GM21528 (cell line): ENCODE measurements at regions not wholly inside any gene's neighbourhood (a gene's known extent, or its start where the extent isn't known, plus 50 kb on each side); places are given as distances from the start of the nearest gene placed in this dataset.

Experiments
- ATAC-seq: cut with Tn5 transposase; IDR thresholded peaks from one replicate; pipeline ENCODE4 v1.9.1; 2021; ENCODE audit warnings: mild to moderate bottlenecking, moderate library complexity; ENCODE audit not compliant: unreplicated experiment, low FRiP score

DNA sequence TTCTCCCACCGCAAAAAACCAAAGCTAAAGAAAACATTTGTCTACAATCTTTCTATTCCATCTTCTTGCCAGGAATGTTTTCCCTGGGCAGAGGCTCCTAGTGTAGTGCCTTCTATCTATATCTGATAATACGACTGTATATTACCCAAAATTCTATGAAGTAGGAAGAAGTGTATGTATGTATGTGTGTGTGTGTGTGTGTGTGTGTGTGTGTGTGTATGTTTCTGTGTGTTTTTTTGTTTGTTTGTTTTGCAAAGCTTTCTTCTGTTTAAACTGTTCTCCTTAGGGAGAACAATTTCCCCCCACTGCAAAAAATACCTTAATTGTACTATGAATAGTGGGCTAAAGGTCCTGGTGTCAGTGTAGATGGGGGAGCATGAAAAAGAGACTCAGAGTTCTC is 312.6 kb upstream of the CITED2 start:
- ATAC-seq, result no peak

DNA sequence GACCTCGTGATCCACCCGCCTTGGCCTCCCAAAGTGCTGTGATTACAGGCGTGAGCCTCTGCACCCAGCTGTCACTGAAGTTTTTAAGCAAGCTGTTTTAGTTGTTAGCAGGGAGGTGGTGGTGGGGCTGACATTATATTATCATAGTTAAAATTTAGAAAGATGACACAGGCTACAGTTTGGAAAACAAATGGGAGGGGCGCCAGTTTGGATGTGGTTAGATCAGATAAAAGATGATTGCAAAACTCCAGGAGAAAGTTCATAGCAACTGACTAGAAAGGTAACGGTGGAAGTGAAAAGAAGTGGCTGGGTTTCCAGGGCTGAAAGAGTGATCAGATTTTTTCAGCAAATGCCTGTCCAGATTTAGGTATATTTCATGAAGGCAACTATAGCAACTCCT is 311.9 kb upstream of the CITED2 start:
- no peak for ATAC-seq

DNA sequence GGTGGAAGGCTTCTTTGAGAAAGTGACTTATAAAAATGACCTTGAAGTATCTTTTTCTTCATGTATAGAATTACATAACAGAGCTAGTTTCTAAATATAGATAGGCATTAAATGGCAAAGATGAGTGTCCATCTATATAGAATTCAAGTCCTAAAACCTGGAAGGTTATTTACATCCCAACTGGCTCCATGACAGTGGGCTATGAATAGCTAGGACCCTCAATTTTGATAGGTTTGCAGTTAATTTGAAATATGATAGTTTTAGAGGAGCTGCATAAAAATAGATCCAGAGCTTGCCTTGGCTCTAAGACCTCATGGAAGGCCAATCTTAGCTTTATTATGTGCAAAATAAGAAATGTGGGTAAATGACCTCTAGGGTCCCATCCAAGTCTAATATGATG is 310.6 kb upstream of the CITED2 start:
- no peak for ATAC-seq

DNA sequence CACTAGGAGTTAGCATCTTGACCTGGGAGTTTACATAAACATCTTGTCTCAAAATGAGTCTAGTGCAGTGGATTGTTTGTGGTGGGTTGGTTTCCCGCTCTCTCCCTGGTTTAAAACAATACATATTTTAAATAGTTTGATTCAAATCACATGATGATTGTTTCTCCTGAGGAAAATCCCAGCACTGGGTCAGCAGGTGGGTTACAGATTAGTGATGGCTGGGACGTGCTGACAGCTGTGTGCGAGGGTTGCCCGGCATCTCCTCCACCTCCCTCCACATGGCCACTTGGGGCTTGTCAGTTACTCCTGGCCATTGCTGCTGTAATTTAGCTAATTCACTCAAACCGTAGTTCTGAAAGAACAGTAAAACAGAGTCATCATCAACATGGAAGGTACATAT is 306.4 kb upstream of the CITED2 start:
- ATAC-seq, result no peak

DNA sequence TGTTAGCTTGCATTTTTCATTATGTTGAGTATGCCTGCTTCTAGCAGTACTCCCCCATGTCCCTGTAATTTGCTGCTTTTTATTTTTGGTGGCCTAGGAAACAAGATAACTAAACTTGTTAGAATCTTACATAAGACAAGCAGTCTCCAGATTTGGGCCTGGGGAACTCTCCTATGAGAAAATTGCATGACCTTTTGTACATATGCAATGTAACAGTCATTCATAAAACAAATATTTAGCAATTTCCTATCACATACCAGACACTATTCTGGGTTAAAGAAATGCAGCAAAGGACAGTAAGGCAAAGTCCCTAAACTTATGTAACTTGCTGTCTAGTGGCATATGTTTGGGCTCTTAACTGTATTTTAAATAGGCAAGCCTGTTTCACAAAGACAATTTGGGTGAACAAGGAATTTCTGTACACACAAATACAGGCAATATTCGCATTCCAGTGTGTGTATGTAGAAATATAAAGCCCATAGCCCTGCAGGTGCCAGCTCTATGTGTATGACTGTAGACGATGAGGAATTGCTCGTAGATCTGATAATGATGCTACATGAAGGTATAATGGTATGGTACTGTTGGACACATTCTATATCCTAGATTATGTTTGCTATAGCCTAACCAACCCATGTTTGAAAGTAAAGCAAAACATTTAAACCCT is 305.2 kb upstream of the CITED2 start:
- no peak for ATAC-seq

DNA sequence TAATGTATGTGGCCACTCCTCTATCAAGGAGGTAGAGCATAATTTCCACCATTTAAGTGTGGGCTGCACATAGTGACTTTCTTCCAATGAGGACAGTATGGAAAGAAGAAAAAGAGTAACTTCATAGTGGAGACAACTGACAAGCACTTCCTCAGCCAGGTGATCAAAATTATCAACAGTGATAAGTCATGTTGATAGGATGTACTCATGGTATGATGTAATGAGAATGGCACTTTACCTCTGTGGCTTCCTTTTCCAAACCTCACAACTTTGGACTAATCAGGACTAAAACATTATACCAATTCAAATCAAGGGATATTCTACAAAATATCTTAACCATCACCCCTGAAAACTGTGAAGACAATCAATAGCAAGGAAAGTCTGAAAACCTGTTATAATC is 302.3 kb upstream of the CITED2 start:
- no peak for ATAC-seq

DNA sequence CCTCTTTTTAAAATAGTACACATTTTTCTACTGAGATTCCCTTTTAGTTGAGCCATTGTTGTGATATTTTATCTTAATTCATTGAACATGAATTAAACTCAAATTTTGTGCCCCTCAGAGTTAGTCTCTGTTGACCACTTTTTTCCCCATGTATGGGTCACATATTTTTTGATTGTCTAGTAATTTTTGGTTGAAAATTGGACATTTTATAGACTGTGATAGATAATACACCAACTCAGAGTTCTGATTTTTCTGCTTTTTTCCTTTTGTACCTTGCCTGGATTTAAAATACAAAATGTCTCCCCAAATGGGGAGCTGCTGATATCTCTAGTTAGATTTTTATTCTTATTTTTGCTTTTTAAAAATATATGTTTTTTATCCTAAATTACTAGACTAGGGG is 291.8 kb upstream of the CITED2 start:
- ATAC-seq, result no peak

DNA sequence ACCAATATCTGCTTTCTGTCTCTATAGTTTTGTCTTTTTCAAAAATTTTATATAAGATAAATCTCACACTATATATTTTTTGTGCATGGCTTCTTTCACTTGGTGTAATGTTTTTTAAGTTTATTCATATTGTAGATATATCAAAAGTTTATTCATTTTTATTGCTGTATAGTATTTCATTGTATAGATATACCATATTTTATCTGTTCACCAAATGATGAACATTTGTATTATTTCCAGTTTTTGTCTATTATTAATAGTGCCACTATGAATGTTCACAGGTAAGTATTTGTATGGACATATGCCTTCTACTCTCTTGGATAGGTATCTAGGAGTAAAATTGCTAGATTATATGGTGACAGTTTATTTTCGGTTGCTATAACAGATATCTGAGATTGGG is 289.5 kb upstream of the CITED2 start:
- no peak for ATAC-seq

DNA sequence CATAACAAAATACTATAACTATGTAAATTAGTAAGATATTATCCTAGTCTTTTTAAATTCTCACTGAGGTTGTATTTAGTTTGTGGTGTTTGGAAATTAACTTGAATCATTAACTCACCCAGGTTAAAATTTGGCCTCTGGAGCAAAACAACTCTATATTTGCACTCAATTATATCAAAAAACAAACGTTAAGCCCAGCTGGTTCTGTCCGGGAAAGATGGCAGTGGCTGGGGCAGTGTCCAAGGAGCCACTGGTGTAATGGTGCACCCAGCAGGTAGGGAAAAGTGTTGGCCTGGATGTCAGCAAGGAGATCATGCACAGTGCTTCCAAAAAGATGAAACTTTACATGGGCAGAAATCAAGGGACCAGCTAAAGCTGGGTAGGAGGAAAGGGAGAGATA is 285.3 kb upstream of the CITED2 start:
- no peak for ATAC-seq

DNA sequence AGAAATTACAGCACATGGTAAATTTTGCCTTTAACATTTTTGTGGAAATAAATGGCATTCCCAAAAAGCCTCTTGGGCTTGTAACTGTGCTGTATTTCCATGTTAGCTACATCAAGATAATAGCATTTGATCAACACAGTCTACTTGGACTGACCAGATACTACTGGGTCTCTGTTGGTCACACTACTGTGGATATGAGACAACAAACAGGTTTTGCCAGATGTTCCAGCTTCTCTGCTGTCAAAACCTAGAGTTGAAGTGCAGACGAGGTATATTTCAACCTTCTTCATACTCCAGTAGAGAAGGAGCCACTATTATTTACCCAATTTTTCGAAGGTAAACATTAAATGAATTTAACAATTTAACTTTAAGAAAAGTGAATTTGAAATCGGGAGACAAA is 284.7 kb upstream of the CITED2 start:
- no peak for ATAC-seq

DNA sequence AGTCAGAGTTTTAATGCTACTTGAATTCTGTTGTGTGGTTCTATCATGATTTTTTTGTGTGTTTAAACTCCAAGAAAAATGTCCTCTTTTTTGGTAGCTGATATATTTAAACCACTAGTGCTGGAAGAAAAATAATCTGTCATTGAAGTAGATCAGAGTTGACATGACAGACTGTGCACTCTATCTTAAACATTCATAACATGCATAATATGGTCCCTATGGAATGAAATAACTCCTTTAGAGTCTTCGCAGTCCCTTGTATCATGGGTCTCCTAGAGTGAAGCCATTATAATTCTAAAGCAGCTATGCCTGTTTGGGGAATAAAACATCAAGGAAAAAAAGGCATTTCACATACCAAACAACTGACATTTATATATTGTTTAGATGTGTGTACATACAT is 282.7 kb upstream of the CITED2 start:
- ATAC-seq, result no peak

DNA sequence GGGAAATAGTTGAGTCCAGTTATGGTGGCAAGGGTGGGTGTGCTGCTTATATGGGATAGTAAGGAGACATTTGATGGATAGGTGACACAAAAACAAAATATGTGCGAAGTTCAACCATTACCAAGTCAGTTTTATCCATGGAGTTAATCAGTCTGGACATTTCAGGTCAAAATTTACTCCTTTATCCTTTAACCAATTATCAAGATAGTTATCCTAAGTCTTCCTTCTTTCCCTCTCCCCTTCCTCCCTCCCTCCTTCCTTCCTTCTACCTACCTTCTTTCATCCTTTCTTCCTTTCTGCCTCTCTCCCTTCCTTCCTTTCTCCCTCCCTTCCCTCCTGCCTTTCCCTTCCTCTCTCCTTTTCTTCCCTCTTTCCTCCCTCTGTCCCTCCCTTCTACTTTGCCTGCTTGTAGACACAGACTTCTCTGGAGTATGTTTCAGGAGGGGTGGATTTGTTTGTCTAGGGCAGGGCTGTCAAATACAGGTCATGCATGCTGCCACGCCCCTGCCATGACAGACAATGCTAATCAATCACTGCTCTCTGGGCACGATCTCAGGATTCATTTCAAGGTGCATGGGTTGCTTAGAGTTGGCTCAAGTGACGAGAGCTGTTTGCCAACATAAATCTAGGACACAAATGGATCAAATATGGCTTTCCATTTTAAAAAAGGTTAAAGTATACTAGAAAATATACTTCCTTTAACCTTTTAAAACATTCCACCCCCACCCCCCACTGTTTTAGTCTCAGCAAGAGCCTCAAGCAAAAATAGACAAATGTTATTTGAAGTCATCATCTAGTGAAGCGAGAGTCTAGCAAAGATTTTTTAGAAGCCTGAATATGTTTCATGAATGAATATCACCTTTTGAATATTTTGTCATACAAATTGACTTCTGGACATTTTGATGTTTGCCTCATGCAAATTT is 281.6 kb upstream of the CITED2 start:
- no peak for ATAC-seq

DNA sequence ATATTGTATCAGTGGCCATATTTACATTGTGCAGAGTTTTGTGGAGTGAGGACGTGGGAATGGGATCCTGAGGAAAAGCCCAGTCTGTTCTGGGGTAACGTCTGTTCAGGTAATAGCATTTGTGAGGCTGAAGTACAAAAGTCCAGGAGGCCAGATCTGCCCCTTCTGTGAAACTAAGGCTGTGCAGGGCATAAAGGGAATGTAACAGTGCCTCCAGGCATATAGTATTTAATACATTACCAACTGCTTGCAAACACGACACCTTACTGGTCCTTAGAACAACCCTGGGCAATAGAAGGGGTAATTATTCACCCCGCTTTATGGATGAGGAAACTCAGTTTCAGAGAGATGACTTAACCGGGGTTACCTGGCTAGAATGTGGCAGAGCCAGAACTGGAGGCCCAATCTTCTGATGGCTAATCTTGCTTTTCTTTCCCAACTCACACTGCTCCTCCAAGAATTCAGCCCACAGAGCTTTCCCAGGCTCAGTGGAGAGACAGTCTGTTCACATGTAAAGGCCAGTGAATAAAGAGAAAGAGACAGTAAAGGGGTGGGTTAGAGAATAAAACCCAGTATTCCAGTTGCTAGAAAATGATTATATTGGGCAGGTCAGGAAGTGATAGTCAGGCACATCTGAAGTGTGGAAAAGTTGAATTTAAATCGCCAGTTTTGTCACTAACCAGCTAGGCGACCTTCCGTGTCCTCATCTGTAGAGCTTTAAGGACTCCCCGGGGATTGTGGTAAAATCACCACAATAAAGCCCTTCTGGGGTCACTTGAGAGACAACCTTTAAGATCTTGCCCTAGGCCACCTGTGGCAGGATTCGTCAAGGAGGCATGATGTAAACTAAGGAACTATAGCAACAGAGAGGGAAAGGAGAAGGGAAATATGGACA is 280.7 kb upstream of the CITED2 start:
- ATAC-seq, result no peak

DNA sequence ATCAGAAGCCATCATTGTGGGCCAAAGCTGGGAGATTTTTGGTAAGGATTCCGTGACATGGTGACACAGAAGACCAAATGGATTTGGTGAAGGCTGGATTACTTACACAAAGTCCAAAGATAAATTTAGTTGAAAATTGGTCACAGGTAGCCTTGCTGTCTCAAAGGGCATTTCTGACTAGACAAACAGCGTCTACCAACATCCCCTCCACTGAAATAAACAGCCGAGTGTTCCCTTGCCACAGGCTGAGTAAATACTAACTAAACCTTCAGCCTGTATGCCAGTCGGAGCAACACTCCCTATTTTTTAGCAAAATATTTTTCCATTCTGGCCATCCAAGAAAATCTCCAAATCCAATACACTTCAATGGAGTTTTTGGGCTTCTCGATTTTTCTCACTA is 279.9 kb upstream of the CITED2 start:
- no peak for ATAC-seq

DNA sequence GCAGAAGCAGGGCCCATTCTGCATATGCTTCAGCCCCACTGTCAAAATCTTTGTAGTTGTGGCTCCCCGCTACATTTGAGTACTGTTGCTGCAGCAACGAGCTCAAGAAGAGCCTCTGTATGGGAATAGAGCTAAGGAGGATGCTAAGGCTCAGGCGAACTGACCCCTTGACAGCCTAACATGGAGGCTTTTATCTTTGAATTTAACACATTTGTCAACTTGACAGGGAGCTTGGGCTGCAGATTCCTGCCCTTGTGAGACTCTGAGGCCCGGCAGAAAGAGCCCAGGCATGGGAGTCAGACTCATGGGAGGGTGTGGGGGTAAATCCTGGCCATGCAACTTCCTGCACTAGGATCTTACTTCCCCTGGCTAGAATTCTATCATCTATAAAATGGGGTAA is 278.7 kb upstream of the CITED2 start:
- ATAC-seq, result no peak

DNA sequence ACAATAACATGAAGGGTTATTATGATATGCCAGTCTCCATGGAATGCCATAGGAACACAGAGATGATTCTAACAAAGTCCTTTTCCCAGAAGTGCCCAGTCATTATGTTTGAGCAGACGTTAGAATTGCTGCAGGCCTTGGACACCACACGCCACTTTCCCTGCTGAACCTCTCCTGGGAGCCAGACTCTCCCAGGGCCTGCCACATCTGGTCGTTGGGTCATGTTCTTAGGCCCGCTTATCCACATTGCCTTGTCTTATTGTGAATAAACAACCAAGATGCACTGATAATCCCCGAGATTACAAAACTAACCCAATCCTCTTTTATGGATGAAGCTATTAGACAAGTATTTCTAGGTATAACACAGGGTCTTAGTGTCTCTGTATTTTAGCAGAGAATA is 276.5 kb upstream of the CITED2 start:
- ATAC-seq, result no peak

DNA sequence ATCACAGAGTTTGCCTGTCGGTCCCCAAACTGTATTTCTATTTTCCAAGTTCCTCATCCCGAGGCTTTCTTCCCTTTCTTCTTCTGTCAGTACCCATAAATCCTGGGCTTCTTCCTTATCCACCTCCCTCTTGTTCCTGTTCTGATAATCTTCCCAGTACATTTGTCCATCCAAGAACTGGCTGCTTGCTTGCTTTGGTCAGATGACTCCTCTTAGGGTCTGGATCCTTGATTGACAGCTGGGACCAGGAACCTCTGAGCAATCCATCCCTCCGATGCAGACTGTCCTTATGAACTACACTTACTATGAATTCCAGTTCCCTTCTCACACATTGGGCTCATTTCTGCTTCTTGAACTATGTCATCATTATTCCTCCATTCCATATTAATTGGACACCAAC is 275.3 kb upstream of the CITED2 start:
- no peak for ATAC-seq

DNA sequence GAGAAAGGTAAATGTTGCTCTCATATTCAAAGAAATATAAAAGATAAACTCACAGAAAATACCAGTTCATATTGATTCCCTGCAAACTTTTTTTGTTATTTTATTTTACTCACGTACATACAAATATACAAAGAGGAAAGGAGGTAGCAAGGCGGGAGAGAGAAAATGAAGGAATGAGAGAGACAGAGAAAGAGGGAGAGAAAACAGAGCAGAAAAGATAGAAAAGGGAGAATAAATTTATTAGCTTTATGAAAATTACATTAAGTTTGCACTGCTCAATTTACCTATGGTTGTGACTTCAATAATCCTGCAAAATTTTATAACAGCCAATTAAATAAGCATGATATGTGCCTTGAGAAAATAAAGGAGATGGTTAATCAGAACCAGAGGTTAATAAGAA is 274.7 kb upstream of the CITED2 start:
- ATAC-seq, result no peak

DNA sequence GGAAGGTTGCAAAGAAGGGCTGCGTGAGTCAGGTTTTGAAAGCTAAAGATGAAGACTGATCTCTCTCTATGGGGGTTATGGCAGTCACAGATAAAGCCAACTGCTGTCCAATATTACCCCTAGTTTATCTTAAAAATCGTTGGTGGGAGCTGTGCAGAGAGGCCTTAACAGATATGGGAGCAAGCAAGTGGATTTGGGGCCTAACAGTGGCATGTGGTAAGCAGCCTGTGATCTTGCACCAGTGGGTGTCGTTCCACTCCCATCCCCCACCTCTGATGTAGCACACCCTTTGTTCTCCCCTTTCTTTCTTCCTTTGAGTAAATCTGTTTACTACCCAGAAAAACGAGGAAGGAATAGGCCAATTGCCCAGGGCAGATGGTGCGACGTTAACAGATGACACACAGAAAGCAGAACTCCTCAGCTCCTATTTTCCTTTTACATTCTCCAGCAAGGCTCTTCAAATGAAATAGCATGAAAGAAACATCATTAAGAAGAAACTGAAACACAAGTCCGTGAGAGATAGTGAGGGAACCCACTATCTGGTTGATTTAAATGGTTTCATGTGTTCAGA is 274.1 kb upstream of the CITED2 start:
- ATAC-seq, result no peak

DNA sequence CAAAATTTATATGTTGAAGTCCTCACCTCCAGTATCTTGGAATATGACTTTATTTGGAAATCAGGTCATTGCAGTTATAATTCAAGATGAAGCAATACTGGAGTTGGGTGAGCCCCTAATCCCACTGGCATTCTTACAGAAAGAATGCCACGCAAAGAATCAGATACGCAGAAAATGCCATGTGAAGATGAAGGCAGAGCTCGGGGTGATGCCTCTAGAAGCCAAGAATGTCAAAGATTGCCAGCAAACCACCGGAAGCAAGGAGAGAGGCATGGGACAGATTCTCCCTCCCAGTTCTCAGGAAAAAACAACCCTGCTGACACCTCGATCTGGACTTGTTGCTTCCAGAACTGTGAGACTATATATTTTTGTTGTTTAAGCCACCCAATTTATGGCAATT is 273.4 kb upstream of the CITED2 start:
- ATAC-seq, result no peak

DNA sequence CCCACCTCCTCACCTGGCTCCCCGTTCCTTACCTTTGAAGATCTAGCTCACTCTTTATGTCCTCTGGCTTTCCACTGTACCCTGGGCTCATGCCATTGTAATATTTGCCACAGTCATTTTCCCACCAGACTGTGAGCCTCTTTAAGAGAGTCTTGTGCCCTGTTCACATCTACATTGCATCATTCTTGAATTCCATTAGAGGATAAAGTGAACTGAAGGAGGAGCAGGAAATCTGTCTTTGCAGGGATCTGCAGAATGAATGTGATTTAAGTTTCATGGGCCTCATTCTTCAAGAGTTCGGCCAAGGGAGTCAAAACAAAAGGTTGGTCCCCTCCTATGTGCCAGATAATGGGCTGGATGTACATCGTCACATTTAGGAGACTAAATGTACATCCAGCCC is 272.6 kb upstream of the CITED2 start:
- no peak for ATAC-seq
